T-helper 2 cell treated with Interferon-gamma antibody and Interleukin-4, amounts not matched to agents 5 μg/mL and 100 μg/mL, for 36 hours (primary cell): ENCODE measurements at regions not wholly inside any gene's neighbourhood (a gene's known extent, or its start where the extent isn't known, plus 50 kb on each side); places are given as distances from the start of the nearest gene placed in this dataset.
"Not testable (repeated sequence)": the region's sequence is repeated elsewhere in the genome, so short reads cannot be mapped to it uniquely, and the experiment has no call there.

Experiments
- DNase-seq: peaks from one replicate; pipeline ENCODE4 v3.0.0; 2021; ENCODE audit warnings: low spot score
- H3K27ac Mint-ChIP-seq: one replicate; pipeline ENCODE4 v1.8.0; 2021; ENCODE audit warnings: mild to moderate bottlenecking, mixed read lengths
- H3K27me3 Mint-ChIP-seq: one replicate; pipeline ENCODE4 v1.8.0; 2021; ENCODE audit warnings: low read depth, mixed read lengths
- H3K36me3 Mint-ChIP-seq: one replicate; pipeline ENCODE4 v1.8.0; 2021; ENCODE audit warnings: low read depth, mixed read lengths
- H3K4me1 Mint-ChIP-seq: one replicate; pipeline ENCODE4 v1.8.0; 2021; ENCODE audit warnings: low read depth, mixed read lengths
- H3K4me3 Mint-ChIP-seq: one replicate; pipeline ENCODE4 v1.8.0; 2022; ENCODE audit warnings: mild to moderate bottlenecking, moderate library complexity, mixed read lengths
- H3K9me3 Mint-ChIP-seq: one replicate; pipeline ENCODE4 v1.8.0; 2021; ENCODE audit warnings: mixed read lengths

GRCh38 chr11:122604621-122605020 is 50.9 kb upstream of the UBASH3B start:
- H3K36me3 Mint-ChIP-seq = no peaks in the 10 kb centered on the region
- no peak overlapping the region for H3K27ac Mint-ChIP-seq
- H3K4me1 Mint-ChIP-seq = no peaks in the 10 kb centered on the region
- DNase-seq = no peak
- peaks cover 5% of the 10 kb centered on the region for H3K27me3 Mint-ChIP-seq
- H3K9me3 Mint-ChIP-seq = no peaks in the 10 kb centered on the region
- no peak overlapping the region for H3K4me3 Mint-ChIP-seq

- no peak for DNase-seq
- no peaks in the 10 kb centered on the region for H3K4me1 Mint-ChIP-seq
- no peaks in the 10 kb centered on the region for H3K36me3 Mint-ChIP-seq
- no peak overlapping the region for H3K4me3 Mint-ChIP-seq
- H3K27me3 Mint-ChIP-seq = peaks cover 5% of the 10 kb centered on the region
- H3K27ac Mint-ChIP-seq = no peak overlapping the region
- no peaks in the 10 kb centered on the region for H3K9me3 Mint-ChIP-seq
Measured at GRCh38 chr11:122601141-122602125, 54.1 kb upstream of the UBASH3B start.

GRCh38 chr11:122600290-122600689 is 55.2 kb upstream of the UBASH3B start:
- H3K27me3 Mint-ChIP-seq = peaks cover 5% of the 10 kb centered on the region
- H3K4me3 Mint-ChIP-seq = no peak overlapping the region
- H3K36me3 Mint-ChIP-seq = no peaks in the 10 kb centered on the region
- DNase-seq = no peak
- H3K4me1 Mint-ChIP-seq = no peaks in the 10 kb centered on the region
- no peaks in the 10 kb centered on the region for H3K9me3 Mint-ChIP-seq
- H3K27ac Mint-ChIP-seq = no peak overlapping the region

GRCh38 chr11:122599434-122599833 is 56.1 kb upstream of the UBASH3B start:
- no peaks in the 10 kb centered on the region for H3K36me3 Mint-ChIP-seq
- peaks cover 5% of the 10 kb centered on the region for H3K27me3 Mint-ChIP-seq
- no peaks in the 10 kb centered on the region for H3K4me1 Mint-ChIP-seq
- no peak overlapping the region for H3K4me3 Mint-ChIP-seq
- no peak for DNase-seq
- no peaks in the 10 kb centered on the region for H3K9me3 Mint-ChIP-seq
- no peak overlapping the region for H3K27ac Mint-ChIP-seq

- no peak overlapping the region for H3K4me3 Mint-ChIP-seq
- no peaks in the 10 kb centered on the region for H3K9me3 Mint-ChIP-seq
- H3K4me1 Mint-ChIP-seq = no peaks in the 10 kb centered on the region
- H3K27ac Mint-ChIP-seq = no peak overlapping the region
- H3K27me3 Mint-ChIP-seq = peaks cover 5% of the 10 kb centered on the region
- DNase-seq = no peak
- H3K36me3 Mint-ChIP-seq = no peaks in the 10 kb centered on the region
Measured at GRCh38 chr11:122598971-122599370, 56.6 kb upstream of the UBASH3B start.

GRCh38 chr11:122597511-122597910 is 58.0 kb upstream of the UBASH3B start:
- peaks cover 12% of the 10 kb centered on the region for H3K27me3 Mint-ChIP-seq
- no peaks in the 10 kb centered on the region for H3K9me3 Mint-ChIP-seq
- no peak overlapping the region for H3K4me3 Mint-ChIP-seq
- no peaks in the 10 kb centered on the region for H3K36me3 Mint-ChIP-seq
- no peak for DNase-seq
- H3K4me1 Mint-ChIP-seq = no peaks in the 10 kb centered on the region
- H3K27ac Mint-ChIP-seq = no peak overlapping the region

GRCh38 chr11:122594986-122595645 is 60.4 kb upstream of the UBASH3B start:
- Mint-ChIP-seq H3K36me3 (no peaks in the 10 kb centered on the region), H3K4me3 (no peak overlapping the region), H3K4me1 (no peaks in the 10 kb centered on the region), H3K27ac (no peak overlapping the region), H3K9me3 (no peaks in the 10 kb centered on the region), H3K27me3 (peaks cover 13% of the 10 kb centered on the region)
- DNase-seq = no peak

GRCh38 chr11:122593473-122594420 is 61.8 kb upstream of the UBASH3B start:
- peaks cover 14% of the 10 kb centered on the region for H3K27me3 Mint-ChIP-seq
- H3K4me1 Mint-ChIP-seq = no peaks in the 10 kb centered on the region
- no peaks in the 10 kb centered on the region for H3K36me3 Mint-ChIP-seq
- no peaks in the 10 kb centered on the region for H3K9me3 Mint-ChIP-seq
- H3K4me3 Mint-ChIP-seq = no peak overlapping the region
- no peak overlapping the region for H3K27ac Mint-ChIP-seq
- no peak for DNase-seq

- Mint-ChIP-seq H3K4me3 (no peak overlapping the region), H3K36me3 (no peaks in the 10 kb centered on the region), H3K4me1 (no peaks in the 10 kb centered on the region), H3K9me3 (no peaks in the 10 kb centered on the region), H3K27ac (no peak overlapping the region), H3K27me3 (peaks cover 14% of the 10 kb centered on the region)
- no peak for DNase-seq
Measured at GRCh38 chr11:122592641-122593040, 62.9 kb upstream of the UBASH3B start.

GRCh38 chr11:122584670-122585069 is 70.9 kb upstream of the UBASH3B start:
- no peaks in the 10 kb centered on the region for H3K27me3 Mint-ChIP-seq
- H3K36me3 Mint-ChIP-seq = no peaks in the 10 kb centered on the region
- no peak overlapping the region for H3K4me3 Mint-ChIP-seq
- no peak for DNase-seq
- peaks cover 7% of the 10 kb centered on the region for H3K9me3 Mint-ChIP-seq
- peaks cover 8% of the 10 kb centered on the region for H3K4me1 Mint-ChIP-seq
- H3K27ac Mint-ChIP-seq = no peak overlapping the region

GRCh38 chr11:122580071-122580470 is 75.5 kb upstream of the UBASH3B start:
- H3K27ac Mint-ChIP-seq, H3K4me1 Mint-ChIP-seq, DNase-seq, H3K4me3 Mint-ChIP-seq, H3K9me3 Mint-ChIP-seq, H3K36me3 Mint-ChIP-seq, H3K27me3 Mint-ChIP-seq: not testable (repeated sequence)

GRCh38 chr11:122578171-122578825 is 77.2 kb upstream of the UBASH3B start:
- DNase-seq = no peak
- Mint-ChIP-seq H3K4me3 (no peak overlapping the region), H3K9me3 (no peaks in the 10 kb centered on the region), H3K4me1 (peaks cover 8% of the 10 kb centered on the region), H3K27ac (no peak overlapping the region), H3K27me3 (no peaks in the 10 kb centered on the region), H3K36me3 (no peaks in the 10 kb centered on the region)

GRCh38 chr11:122572592-122572991 is 82.9 kb upstream of the UBASH3B start:
- Mint-ChIP-seq H3K36me3 (no peaks in the 10 kb centered on the region), H3K4me1 (no peaks in the 10 kb centered on the region)
- DNase-seq = no peak

More at GRCh38 chr11:122572592-122572991, 82.9 kb upstream of the UBASH3B start:
- no peak overlapping the region for H3K27ac Mint-ChIP-seq
- no peak overlapping the region for H3K4me3 Mint-ChIP-seq
- H3K9me3 Mint-ChIP-seq = no peaks in the 10 kb centered on the region
- H3K27me3 Mint-ChIP-seq = no peaks in the 10 kb centered on the region
